ENCODE measurements at regions not wholly inside any gene's neighbourhood (a gene's known extent, or its start where the extent isn't known, plus 50 kb on each side); places are given as distances from the start of the nearest gene placed in this dataset.

- TF ChIP-seq POLR2AphosphoS5 (IDR thresholded peaks at IDR 0.05) (no peak), CTCF (IDR thresholded peaks at IDR 0.05) (no peak), POLR2A (IDR thresholded peaks at IDR 0.05) (no peak), EP300 (IDR thresholded peaks at IDR 0.05; ENCODE audit: low read depth) (no peak)
These were observed 189.5 kb downstream of the MTCL1 start for GRCh38 chr18:8894823-8895222.

Measured in transverse colon (tissue), 4 donors.